Testis (tissue), 2 donors: ENCODE measurements at regions not wholly inside any gene's neighbourhood (a gene's known extent, or its start where the extent isn't known, plus 50 kb on each side); places are given as distances from the start of the nearest gene placed in this dataset.

Experiments used
- DNase-seq: peaks from one replicate; pipeline ENCODE4 v3.0.0-alpha.2; 2019
- H3K27ac ChIP-seq, 2 donors: fragments of 200-600 bp; sonication (generic); one replicate each; pipeline ENCODE4 v1.5.1; 2019
- H3K27me3 ChIP-seq: fragments of 200-600 bp; sonication (generic); one replicate; pipeline ENCODE4 v1.5.1; 2019
- H3K36me3 ChIP-seq: fragments of 200-600 bp; sonication (generic); one replicate; pipeline ENCODE4 v1.5.1; 2017; ENCODE audit warnings: low read depth; ENCODE audit errors: missing control alignments
- H3K4me1 ChIP-seq: fragments of 200-600 bp; sonication (generic); one replicate; pipeline ENCODE4 v1.5.1; 2019
- H3K4me3 ChIP-seq, 2 donors: fragments of 200-600 bp; sonication (generic); one replicate each; pipeline ENCODE4 v1.5.1; 2017 to 2019
- H3K9me3 ChIP-seq: fragments of 200-600 bp; sonication (generic); one replicate; pipeline ENCODE4 v1.5.1; 2017
- POLR2A ChIP-seq: fragments of 450-650 bp; IDR thresholded peaks from one replicate; pipeline ENCODE4 v1.6.1; 2017; ENCODE audit warnings: antibody characterized with exemption, mild to moderate bottlenecking, moderate library complexity
- whole genome bisulfite sequencing, 2 donors: methylation state at CpG; one replicate each; pipeline ENCODE4 v1.1.5; 2018; 5-methylcytosine and 5-hydroxymethylcytosine counted together
- intact Hi-C: fragments of 100-400 bp; cut with DNase I; formaldehyde crosslinking; loops from one replicate; pipeline ENCODE4 v1.15.1; 2023; ENCODE audit warnings: low total_unique reads
- TF ChIP-seq, protein P1 (sequence below), 3 experiments: fragments of 450-650 bp in 2 of 3; fragments of 200-600 bp in 1 of 3; sonication (generic) in 1 of 3; IDR thresholded peaks; one replicate each; pipeline ENCODE4 v1.5.1; 2016 to 2019; ENCODE audit warnings: antibody characterized with exemption in 3 of 3, mild to moderate bottlenecking in 2 of 3, moderate library complexity in 1 of 3

DNA sequence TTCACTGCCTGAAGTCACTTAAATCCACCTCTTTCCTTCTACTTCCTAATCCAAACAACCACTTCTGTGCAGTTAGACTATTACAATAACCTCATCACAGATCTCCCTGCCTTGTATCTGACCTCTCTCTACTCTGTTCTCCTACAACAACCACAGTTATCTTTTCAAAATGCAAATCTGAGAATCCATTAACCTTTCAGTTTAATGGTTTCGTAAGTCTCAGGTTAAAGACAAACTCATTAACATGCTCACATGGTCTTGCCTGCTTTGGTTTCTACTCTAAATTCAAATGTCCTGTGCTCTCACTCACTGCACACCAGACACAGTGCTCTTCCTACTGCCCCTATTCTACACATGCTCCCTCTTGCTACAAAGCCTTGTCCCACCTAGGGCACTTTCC lies 406.5 kb upstream of the THBS1 start:
- no peak for TF ChIP-seq POLR2A
- TF ChIP-seq, protein P1, sequence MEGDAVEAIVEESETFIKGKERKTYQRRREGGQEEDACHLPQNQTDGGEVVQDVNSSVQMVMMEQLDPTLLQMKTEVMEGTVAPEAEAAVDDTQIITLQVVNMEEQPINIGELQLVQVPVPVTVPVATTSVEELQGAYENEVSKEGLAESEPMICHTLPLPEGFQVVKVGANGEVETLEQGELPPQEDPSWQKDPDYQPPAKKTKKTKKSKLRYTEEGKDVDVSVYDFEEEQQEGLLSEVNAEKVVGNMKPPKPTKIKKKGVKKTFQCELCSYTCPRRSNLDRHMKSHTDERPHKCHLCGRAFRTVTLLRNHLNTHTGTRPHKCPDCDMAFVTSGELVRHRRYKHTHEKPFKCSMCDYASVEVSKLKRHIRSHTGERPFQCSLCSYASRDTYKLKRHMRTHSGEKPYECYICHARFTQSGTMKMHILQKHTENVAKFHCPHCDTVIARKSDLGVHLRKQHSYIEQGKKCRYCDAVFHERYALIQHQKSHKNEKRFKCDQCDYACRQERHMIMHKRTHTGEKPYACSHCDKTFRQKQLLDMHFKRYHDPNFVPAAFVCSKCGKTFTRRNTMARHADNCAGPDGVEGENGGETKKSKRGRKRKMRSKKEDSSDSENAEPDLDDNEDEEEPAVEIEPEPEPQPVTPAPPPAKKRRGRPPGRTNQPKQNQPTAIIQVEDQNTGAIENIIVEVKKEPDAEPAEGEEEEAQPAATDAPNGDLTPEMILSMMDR (IDR thresholded peaks at IDR 0.05): no peak
- H3K27ac ChIP-seq: no peak overlapping the region
- H3K27me3 ChIP-seq: no peaks in the 10 kb centered on the region
- intact Hi-C loops: no loop called here
- WGBS, 2 donors: 92 to 97% methylated on average over 1 of the region's 1 CpG
- DNase-seq: no peak
- H3K9me3 ChIP-seq: no peaks in the 10 kb centered on the region
- H3K4me3 ChIP-seq: no peak overlapping the region
- peaks cover 9% of the 10 kb centered on the region for H3K4me1 ChIP-seq
- no peaks in the 10 kb centered on the region for H3K36me3 ChIP-seq

DNA sequence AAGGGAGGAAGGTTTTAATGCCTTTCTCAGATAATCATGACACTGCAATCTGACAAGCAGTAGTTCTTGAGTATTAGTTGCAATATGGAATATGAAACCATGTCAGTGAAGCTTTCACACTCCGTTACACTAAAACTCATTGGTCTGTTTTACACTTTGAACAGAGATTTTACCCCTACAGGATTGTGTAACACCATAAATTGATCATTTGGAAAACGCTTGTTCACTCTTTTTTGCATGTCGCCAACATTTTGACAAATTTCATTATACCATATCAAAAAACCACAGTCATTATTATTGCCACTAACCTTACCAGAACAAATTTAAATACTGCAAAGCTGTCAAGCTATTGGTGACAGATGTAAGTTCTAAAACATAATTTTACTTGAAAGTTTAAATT lies 404.8 kb upstream of the THBS1 start:
- Histone ChIP-seq H3K36me3 (no peaks in the 10 kb centered on the region), H3K27ac (no peak overlapping the region), H3K4me1 (peaks cover 10% of the 10 kb centered on the region), H3K27me3 (no peaks in the 10 kb centered on the region), H3K4me3 (no peak overlapping the region), H3K9me3 (no peaks in the 10 kb centered on the region)
- TF ChIP-seq, protein P1 (IDR thresholded peaks at IDR 0.05): no peak
- no peak for TF ChIP-seq POLR2A
- WGBS, 2 donors: 96 to 98% methylated on average over 3 of the region's 3 CpGs
- intact Hi-C loops: no loop called here
- no peak for DNase-seq

DNA sequence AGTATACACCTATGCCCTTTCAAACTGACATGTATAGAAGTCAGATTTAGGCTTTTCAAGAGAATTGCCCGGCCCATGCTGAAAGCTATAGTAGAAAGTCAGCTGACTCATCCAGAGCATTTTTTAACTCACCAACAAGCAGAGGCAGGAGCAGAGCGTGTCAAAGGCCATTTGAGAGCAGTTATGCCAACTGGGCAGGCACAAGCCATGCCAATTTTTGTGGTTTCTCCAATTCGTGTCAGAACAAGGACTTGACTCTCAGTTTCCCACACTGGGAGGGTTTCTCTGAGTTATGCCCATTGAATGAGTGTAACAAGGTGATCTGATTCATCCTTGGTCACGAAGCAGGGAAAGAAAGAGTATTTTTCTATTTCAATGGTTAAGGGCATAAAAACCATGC lies 403.3 kb upstream of the THBS1 start:
- DNase-seq: no peak
- intact Hi-C loops: no loop called here
- Histone ChIP-seq H3K9me3 (no peaks in the 10 kb centered on the region), H3K27ac (no peak overlapping the region), H3K4me3 (no peak overlapping the region), H3K27me3 (no peaks in the 10 kb centered on the region), H3K4me1 (peaks cover 12% of the 10 kb centered on the region), H3K36me3 (no peaks in the 10 kb centered on the region)
- WGBS, 2 donors: 92 to 95% methylated on average over 4 of the region's 4 CpGs
- TF ChIP-seq, protein P1 (IDR thresholded peaks at IDR 0.05): no peak
- TF ChIP-seq POLR2A: no peak

DNA sequence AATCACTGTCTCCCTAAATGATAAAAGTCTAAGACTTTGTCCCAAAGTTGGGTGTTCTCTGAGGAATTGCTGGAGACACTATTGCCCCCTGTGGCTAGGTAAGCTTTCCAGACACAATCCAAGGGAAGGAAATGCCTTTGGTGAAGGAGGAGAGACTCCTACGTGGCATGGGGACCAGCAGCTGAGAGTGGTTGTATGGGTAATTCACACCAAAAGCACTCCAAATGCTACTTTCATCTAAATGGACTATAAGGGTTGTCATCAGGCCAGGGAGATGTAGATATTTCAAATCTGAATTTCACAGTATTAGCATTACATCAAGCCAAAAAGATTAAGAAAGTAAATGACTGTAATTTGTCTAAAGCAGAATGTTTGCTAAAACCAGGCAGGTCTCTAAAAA lies 400.8 kb upstream of the THBS1 start:
- H3K27ac ChIP-seq: no peak overlapping the region

DNA sequence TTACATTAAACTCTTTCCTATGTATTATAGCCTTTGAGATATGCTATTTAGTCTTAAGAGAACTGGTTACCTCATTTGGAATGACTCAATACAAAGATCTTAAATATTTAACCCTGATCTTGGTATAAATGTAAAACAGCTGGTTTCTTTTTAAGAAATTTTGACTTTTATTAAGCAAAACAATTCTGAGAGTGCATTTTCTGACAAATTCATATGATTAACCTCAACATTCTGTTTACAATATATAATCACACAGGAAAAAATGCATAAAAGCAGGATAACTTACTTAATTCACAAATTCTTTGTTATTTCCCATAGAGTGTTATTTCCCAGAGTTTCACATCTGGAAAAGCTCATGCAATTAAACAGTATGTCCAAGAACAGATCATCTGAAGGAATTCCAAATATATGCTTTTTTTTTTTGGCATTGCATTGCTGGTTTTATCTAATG lies 400.4 kb upstream of the THBS1 start:
- H3K36me3 ChIP-seq: no peaks in the 10 kb centered on the region
- no peaks in the 10 kb centered on the region for H3K27me3 ChIP-seq
- H3K4me1 ChIP-seq: peaks cover 9% of the 10 kb centered on the region
- H3K27ac ChIP-seq: no peak overlapping the region
- no peaks in the 10 kb centered on the region for H3K9me3 ChIP-seq
- H3K4me3 ChIP-seq: no peak overlapping the region
- TF ChIP-seq, protein P1 (IDR thresholded peaks at IDR 0.05): no peak
- TF ChIP-seq POLR2A: no peak
- intact Hi-C loops: loop anchor here (10.0 kb wide), 1 partner anchor 404 kb away; the partner anchor contains the start of gene THBS1
- no peak for DNase-seq

More for the DNA sequence above, 400.8 kb upstream of the THBS1 start:
- Histone ChIP-seq H3K9me3 (no peaks in the 10 kb centered on the region), H3K36me3 (no peaks in the 10 kb centered on the region), H3K27me3 (no peaks in the 10 kb centered on the region), H3K4me3 (no peak overlapping the region), H3K4me1 (peaks cover 9% of the 10 kb centered on the region)
- intact Hi-C loops: loop anchor here (10.0 kb wide), 1 partner anchor 405 kb away; the partner anchor contains the start of gene THBS1
- TF ChIP-seq, protein P1 (IDR thresholded peaks at IDR 0.05): no peak
- TF ChIP-seq POLR2A: no peak
- WGBS, 2 donors: 78 to 83% methylated on average over 1 of the region's 1 CpG
- DNase-seq: no peak
